GM15510 (cell line): ENCODE measurements at regions not wholly inside any gene's neighbourhood (a gene's known extent, or its start where the extent isn't known, plus 50 kb on each side); places are given as distances from the start of the nearest gene placed in this dataset.

Experiments
- POLR2A ChIP-seq: IDR thresholded peaks from 3 replicates; pipeline ENCODE4 v1.6.1; 2011; ENCODE audit warnings: borderline replicate concordance; ENCODE audit not compliant: insufficient read length; ENCODE audit errors: extremely low read depth

GRCh38 chr1:235018161-235018560, 110.5 kb downstream of the TOMM20 start:
- no peak for TF ChIP-seq POLR2A

DNA sequence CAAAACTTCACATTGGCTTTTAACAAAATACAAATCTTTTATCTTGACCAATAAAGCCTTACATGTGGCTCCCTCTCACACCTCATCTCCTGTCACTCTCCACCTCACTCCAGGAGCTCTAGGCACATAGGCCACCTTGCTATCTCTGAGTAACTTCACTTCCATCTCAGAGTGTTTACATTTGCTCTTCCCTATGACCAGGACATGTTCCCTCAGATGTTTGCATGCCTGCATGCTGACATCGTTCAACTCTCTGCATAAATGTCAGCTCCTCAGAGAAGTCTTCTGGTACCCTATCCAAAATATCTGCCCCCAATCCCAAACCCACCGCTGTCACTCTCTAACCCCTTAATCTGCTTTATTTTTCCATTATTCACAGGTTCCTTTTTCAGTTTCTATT, 110.9 kb downstream of the TOMM20 start:
- TF ChIP-seq POLR2A = no peak

DNA sequence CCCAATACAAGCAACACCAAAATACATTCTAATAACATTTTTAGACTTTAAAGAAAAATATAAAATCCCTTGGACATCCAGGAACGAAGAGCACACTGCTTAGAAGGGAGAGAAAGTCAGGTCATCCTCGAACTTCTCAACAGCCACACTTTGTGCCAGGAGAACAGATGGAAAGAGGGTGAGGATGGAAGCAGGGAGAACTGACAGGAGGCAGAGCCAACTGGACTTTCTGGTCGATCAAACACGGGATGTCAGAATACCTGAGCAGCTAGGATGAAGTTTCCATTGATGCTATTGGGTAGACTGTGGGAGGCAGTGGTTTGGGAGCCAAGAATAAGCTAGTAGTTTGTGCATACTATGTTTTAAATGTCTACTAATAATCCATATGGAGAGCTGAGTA, 111.4 kb downstream of the TOMM20 start:
- TF ChIP-seq POLR2A = no peak

DNA sequence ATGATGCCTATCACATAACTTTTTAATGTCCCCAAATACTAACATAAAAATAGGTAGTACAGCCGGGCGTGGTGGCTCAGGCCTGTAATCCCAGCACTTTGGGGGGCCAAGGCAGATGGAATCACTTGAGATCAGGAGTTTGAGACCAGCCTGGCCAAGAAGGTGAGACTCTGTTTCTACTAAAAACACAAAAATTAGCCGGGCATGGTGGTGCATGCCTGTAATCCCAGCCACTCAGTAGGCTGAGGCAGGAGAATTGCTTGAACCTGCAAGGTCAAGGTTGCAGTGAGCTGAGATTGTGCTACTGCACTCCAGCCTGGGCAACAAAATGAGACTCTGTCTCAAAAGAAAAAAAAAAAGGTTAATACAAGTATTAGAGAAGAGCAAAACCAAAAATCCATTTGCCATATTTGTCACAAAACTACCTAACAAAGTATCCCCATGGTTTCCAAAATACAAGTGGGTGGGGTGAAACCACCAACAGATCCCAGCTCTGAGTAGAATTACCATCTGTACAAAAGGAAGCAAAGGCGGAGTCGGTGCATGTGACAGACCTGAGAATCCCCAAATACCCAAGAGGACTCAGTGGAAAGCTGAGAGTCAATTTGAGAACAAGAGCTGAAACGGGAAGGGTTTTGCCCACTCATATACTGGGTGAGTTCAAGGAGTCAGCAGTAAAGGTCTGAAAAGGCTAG, 113.2 kb downstream of the TOMM20 start:
- no peak for TF ChIP-seq POLR2A

GRCh38 chr1:235014756-235015155, 113.9 kb downstream of the TOMM20 start:
- no peak for TF ChIP-seq POLR2A

DNA sequence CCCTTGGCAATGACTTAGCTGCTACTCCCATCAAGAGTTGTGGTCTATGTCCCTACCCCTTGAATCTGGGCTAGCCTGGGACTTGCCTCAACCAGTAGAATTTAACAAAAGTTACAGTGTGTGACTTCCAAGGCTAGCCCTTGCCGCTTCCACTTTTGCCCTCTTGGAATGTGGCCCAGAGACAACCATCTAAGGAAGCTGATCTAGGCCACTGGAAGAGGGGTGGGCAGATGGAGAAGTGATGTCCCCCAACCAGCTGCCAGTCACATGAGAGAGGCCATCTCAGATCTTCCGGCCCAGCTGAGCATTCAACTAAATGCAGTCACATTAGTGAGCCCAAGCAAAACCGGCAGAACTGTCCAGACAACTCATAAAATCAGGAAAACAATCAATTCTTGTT, 115.1 kb downstream of the TOMM20 start:
- TF ChIP-seq POLR2A = no peak

GRCh38 chr1:235012436-235013210, 116.0 kb downstream of the TOMM20 start:
- no peak for TF ChIP-seq POLR2A

DNA sequence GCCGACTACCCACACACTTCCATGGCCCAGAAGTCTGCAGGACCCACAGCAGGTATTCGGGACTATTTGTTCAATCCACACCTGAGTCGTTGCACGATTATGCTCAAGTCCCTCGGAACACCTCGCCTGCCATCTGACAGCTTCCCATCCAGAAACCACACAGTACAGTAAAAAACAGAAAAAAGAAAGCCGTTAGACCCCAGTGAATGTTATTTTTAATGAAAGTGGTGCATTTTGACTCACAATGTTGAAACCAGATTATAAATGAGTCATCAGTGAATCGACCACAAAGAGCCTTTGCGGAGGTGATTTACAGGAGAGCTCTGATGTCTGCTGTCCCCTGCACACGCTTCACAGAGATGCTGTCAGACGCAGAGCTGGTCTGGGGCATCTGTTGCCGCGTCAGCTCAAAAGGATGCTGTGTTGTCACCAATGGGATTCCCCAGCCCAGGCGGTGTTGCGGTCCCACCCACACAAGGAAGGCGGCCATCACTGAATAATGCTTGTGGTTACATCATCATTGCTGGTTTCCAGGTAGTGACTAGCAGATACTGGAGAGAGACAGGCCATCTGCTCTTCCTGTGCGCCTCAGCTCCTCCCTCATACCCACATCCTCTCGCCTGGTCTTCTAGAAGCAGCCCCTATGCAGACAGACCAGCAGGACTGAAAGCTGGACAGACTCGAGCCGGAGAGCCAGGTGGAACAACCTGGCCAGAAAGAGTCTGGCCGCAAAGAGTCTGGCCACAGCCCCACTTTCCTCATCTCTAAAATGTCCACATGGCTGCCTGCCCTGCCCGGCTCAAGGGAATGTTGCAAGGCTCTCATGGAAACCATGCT, 116.8 kb downstream of the TOMM20 start:
- peak; percentile 57 for TF ChIP-seq POLR2A

DNA sequence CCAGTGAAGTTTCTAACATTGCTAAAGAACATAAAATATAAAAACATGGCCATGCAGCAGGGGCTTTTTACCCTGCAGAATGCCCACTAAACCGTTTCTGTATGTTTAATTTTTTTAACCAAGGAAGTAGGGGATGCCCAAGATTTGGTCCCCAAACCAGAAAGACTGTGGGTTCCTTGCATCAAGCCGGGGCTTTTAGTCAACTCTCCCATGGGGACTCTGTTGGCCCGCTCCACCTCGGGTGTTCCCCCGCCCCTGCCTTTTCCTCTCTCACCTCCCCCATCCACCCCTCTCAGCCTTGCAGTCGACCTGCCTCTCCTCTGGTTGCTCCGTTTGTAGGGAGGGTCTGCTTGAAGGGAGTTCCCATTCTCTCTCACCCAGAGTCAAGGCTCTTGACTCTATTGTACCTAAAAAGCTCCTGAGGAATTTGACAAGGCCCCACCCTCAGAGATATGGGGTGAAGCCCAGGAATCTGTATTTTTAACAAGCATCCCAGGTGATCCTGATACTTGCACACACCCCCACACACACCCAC, 117.5 kb downstream of the TOMM20 start:
- peak; percentile 16 for TF ChIP-seq POLR2A

- no peak for TF ChIP-seq POLR2A
These were observed 118.9 kb downstream of the TOMM20 start for GRCh38 chr1:235009561-235010306.

GRCh38 chr1:235009074-235009473, 119.6 kb downstream of the TOMM20 start:
- TF ChIP-seq POLR2A = no peak

DNA sequence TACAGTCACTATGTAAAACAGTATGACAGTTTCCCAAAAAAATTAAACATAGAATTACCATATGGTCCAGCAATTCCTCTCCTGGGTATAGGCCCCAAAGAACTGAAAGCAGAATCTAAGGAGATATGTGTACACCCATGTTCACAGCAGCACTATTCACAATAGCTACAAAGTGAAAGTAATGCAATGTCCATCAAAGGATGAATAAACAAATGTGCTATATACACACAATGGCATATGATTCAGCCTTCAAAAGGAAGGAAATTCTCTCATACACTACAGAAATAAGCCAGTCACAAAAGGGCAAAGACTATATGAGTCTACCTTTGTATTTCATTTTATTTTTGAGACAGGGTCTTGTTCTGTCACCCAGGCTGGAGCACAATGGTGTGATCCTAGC, 120.4 kb downstream of the TOMM20 start:
- no peak for TF ChIP-seq POLR2A

DNA sequence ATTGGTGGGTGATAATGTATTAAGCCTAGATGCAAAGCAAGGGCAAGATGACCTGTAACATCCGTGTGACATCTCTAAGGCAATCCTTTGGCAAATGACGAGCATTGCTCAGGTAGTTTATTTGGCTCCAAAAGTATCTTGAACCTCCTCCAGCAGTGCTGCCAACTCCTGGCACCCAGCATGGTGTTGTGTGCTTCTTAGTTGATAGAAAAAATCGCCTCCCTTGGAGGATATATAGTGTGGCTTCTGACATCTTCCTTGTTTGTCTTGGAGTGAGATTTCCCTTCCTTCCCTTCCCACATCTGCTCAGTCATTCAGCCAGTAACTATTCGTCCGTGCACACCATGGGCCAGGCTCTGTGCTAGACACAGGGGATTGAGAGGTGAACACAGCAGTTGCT, 121.8 kb downstream of the TOMM20 start:
- TF ChIP-seq POLR2A = no peak

DNA sequence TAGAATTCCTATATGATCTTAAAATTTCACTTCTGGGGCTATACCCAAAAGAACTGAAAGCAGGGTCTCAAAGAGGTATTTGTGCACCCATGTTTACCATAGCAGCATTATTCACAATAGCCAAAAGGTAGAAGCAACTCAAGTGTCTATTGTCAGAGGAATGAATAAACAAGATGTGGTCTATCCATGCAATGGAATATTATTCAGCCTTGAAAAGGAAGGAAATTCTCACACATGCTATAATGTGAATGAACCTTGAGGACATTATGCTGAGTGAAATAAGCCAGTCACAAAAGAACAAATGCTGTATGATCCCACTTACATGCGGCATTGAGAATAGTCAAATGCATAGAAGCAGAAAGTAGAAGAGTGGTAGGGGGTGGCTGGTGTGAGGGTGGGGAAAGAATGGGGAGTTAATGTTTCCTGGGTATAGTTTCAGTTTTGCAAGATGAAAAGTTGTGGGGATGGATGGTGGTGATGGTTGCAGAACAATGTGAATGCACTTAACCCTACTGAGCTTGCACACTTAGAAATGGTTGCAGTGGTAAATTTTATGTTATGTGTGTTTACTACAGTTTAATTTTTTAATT, 122.4 kb downstream of the TOMM20 start:
- no peak for TF ChIP-seq POLR2A
